ENCODE measurements at regions not wholly inside any gene's neighbourhood (a gene's known extent, or its start where the extent isn't known, plus 50 kb on each side); places are given as distances from the start of the nearest gene placed in this dataset.

DNA sequence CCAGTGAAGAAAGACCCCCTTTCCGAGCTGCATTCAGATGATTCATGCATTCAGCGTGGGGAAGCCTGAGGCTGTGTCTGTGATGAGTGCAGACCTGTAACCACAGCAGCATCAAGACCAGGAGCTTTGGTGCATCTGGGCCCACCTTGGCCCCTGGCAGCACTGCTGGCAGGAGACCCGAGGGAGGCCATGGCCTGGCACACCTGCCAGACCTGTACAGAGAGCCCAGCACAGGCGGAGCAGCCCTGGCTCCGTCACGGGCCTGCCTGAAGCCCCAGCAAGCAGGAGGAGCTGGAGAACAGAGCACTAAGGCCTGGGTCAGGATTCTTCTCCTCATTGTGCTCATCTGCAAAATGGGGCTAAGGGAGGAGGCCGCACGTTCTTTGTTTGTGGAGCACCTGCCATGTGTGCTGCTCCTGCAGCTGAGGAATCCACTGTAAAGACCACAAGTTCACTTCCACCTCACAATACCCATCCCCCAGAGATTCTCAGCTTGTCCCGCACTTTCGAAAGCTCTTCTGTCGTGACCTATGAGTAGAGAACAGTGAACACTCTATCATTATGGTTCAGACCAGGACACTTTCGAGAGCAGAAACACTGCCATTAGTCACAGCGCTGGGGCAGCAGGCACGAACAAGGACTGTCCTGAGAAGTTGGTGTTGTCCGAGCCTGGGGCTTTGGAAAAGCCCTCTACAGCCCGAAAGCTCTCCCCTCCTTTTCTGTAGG, 144.4 kb upstream of the CST7 start:
- CTCF ChIA-PET: no interaction called here
- WGBS, 2 experiments (ENCODE audit: extremely low coverage in 2 of 2, insufficient read length in 1 of 2): 50% methylated on average over 2 of the region's 16 CpGs; no CpG with 5 or more reads in 1 of the 2 experiments

More for the DNA sequence above, 144.4 kb upstream of the CST7 start:
- in situ Hi-C loops (cut with MboI; ENCODE audit: low sequenced_read_pairs) (no loop called here), dilution Hi-C loops (cut with HindIII; ENCODE audit: low sequenced_read_pairs, unreplicated experiment) (no loop called here), intact Hi-C loops (cut with micrococcal nuclease) (no loop called here)
- H3K9me3 ChIP-seq (ENCODE audit: control insufficient read depth, insufficient read depth, low read length): no peaks in the 10 kb centered on the region
- no peak overlapping the region for H4K8ac ChIP-seq (ENCODE audit: low read depth in 2 of 2, low read length in 2 of 2)
- H3K4me1 ChIP-seq (ENCODE audit: control insufficient read depth, insufficient read depth, low read length): no peaks in the 10 kb centered on the region
- H3K9me1 ChIP-seq (ENCODE audit: insufficient read depth, low read length): no peaks in the 10 kb centered on the region
- no peak overlapping the region for H2BK20ac ChIP-seq (ENCODE audit: low read depth, low read length)
- no peak overlapping the region for H3K27ac ChIP-seq (ENCODE audit: insufficient read depth, low read length)
- no peak overlapping the region for H3K14ac ChIP-seq (replicated peaks; ENCODE audit: low read depth, low read length)
- no peak overlapping the region for H2AK9ac ChIP-seq (replicated peaks; ENCODE audit: low read depth, low read length, poor library complexity)
- no peaks in the 10 kb centered on the region for H3K36me3 ChIP-seq (ENCODE audit: control insufficient read depth, insufficient read depth, low read length)
- POLR2A ChIA-PET (ENCODE audit: unreplicated experiment): no interaction called here
- peaks cover 6% of the 10 kb centered on the region; the same call in 1 of the 2 replicates for H3K27me3 ChIP-seq (ENCODE audit: control insufficient read depth, insufficient read depth, low read length)
- no peaks in the 10 kb centered on the region for H4K20me1 ChIP-seq (ENCODE audit: insufficient read depth, low read length)
- H3K9ac ChIP-seq (ENCODE audit: low read depth, low read length): no peak overlapping the region
- no peak overlapping the region for H2BK5ac ChIP-seq (ENCODE audit: low read depth, low read length, poor library complexity, severe bottlenecking)
- no peak overlapping the region for H3K4me2 ChIP-seq (ENCODE audit: low read depth, low read length)
- no peak overlapping the region for H4K91ac ChIP-seq (ENCODE audit: insufficient read depth, low read depth, low read length)
- no peak overlapping the region for H3K4me3 ChIP-seq (ENCODE audit: insufficient read depth, low read depth, low read length)
- no peak overlapping the region for H3K18ac ChIP-seq (ENCODE audit: low read depth, low read length)
- H2AFZ ChIP-seq (replicated peaks; ENCODE audit: low read length, poor library complexity): no peak overlapping the region
- H3K23ac ChIP-seq (ENCODE audit: low read depth, low read length): no peak overlapping the region
- H3K4ac ChIP-seq (ENCODE audit: low read depth, low read length): no peak overlapping the region
- no peaks in the 10 kb centered on the region for H3K79me1 ChIP-seq (ENCODE audit: low read depth in 1 of 2, low read length in 2 of 2)
- DNase-seq: no peak
- ATAC-seq (ENCODE audit: low read depth): no peak
- H4K5ac ChIP-seq (ENCODE audit: low read depth, low read length): no peak overlapping the region
- BruUV-seq (replicated peaks): no TSS peak
- no peak overlapping the region for H2BK120ac ChIP-seq (ENCODE audit: low read depth, low read length)
- H2BK15ac ChIP-seq (ENCODE audit: low read depth, low read length): no peak overlapping the region
- H3K56ac ChIP-seq (ENCODE audit: extremely low read depth, insufficient read depth, low read length): no peak overlapping the region
- TF ChIP-seq NFE2L2 (IDR thresholded peaks at IDR 0.05; ENCODE audit: low read depth, low read length): no peak
- TF ChIP-seq MAFK (IDR thresholded peaks at IDR 0.05; ENCODE audit: low read depth, low read length): no peak
- TF ChIP-seq CHD1 (IDR thresholded peaks at IDR 0.05; ENCODE audit: low read depth, low read length): no peak
- TF ChIP-seq ELK1 (IDR thresholded peaks at IDR 0.05; ENCODE audit: borderline replicate concordance, low read depth, low read length): no peak
- TF ChIP-seq MAZ (IDR thresholded peaks at IDR 0.05; ENCODE audit: borderline replicate concordance, low read depth, low read length): no peak
- TF ChIP-seq RAD21 (IDR thresholded peaks at IDR 0.05; ENCODE audit: low read length): no peak
- no peak for TF ChIP-seq SMC3 (IDR thresholded peaks at IDR 0.05; ENCODE audit: low read depth, low read length)
- no peak for TF ChIP-seq RCOR1 (IDR thresholded peaks at IDR 0.05; ENCODE audit: insufficient replicate concordance, low read length)
- no peak overlapping the region for H2AK5ac ChIP-seq (ENCODE audit: low read depth, low read length)
